ENCODE measurements at regions not wholly inside any gene's neighbourhood (a gene's known extent, or its start where the extent isn't known, plus 50 kb on each side); places are given as distances from the start of the nearest gene placed in this dataset.

GRCh38 chr6:44538807-44539201 is 151.3 kb downstream of the CDC5L start:
- Histone ChIP-seq H3K27ac (ENCODE audit: low read depth in 2 of 2, low read length in 2 of 2) (no peak overlapping the region), H3K9ac (ENCODE audit: low read length in 3 of 3) (no peak overlapping the region), H3K36me3 (ENCODE audit: control insufficient read depth in 2 of 3, insufficient read depth in 3 of 3, low read length in 3 of 3) (no peaks in the 10 kb centered on the region), H3K4me3 (ENCODE audit: low read length in 3 of 3) (no peak overlapping the region), H3K27me3 (ENCODE audit: control insufficient read depth, insufficient read depth, low read length) (no peaks in the 10 kb centered on the region), H3K4me1 (ENCODE audit: control insufficient read depth in 2 of 3, insufficient read depth in 2 of 3, low read depth in 1 of 3, low read length in 3 of 3) (no peaks in the 10 kb centered on the region), H3K9me3 (ENCODE audit: control insufficient read depth in 2 of 3, insufficient read depth in 1 of 3, low read length in 3 of 3) (peaks cover 0 to 5% (median 0%) of the 10 kb centered on the region in 3 donors)
- DNase-seq, result peak in 1 of 5 donors; percentile 52
- intact Hi-C loops (cut with DNase I), result no loop called here
- TF ChIP-seq, protein P1, sequence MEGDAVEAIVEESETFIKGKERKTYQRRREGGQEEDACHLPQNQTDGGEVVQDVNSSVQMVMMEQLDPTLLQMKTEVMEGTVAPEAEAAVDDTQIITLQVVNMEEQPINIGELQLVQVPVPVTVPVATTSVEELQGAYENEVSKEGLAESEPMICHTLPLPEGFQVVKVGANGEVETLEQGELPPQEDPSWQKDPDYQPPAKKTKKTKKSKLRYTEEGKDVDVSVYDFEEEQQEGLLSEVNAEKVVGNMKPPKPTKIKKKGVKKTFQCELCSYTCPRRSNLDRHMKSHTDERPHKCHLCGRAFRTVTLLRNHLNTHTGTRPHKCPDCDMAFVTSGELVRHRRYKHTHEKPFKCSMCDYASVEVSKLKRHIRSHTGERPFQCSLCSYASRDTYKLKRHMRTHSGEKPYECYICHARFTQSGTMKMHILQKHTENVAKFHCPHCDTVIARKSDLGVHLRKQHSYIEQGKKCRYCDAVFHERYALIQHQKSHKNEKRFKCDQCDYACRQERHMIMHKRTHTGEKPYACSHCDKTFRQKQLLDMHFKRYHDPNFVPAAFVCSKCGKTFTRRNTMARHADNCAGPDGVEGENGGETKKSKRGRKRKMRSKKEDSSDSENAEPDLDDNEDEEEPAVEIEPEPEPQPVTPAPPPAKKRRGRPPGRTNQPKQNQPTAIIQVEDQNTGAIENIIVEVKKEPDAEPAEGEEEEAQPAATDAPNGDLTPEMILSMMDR (IDR thresholded peaks at IDR 0.05; ENCODE audit: borderline replicate concordance, extremely low read depth, insufficient read depth), result no peak
- FAIRE-seq, result no peak

GRCh38 chr6:44539701-44540355 is 152.3 kb downstream of the CDC5L start:
- Histone ChIP-seq H3K27me3 (ENCODE audit: control insufficient read depth, insufficient read depth, low read length) (no peaks in the 10 kb centered on the region), H3K9me3 (ENCODE audit: control insufficient read depth in 2 of 3, insufficient read depth in 1 of 3, low read length in 3 of 3) (peaks cover 0 to 5% (median 0%) of the 10 kb centered on the region in 3 donors), H3K9ac (ENCODE audit: low read length in 3 of 3) (no peak overlapping the region), H3K4me3 (ENCODE audit: low read length in 3 of 3) (no peak overlapping the region), H3K4me1 (ENCODE audit: control insufficient read depth in 2 of 3, insufficient read depth in 2 of 3, low read depth in 1 of 3, low read length in 3 of 3) (no peaks in the 10 kb centered on the region), H3K27ac (ENCODE audit: low read depth in 2 of 2, low read length in 2 of 2) (no peak overlapping the region), H3K36me3 (ENCODE audit: control insufficient read depth in 2 of 3, insufficient read depth in 3 of 3, low read length in 3 of 3) (no peaks in the 10 kb centered on the region)
- TF ChIP-seq, protein P1 (IDR thresholded peaks at IDR 0.05; ENCODE audit: borderline replicate concordance, extremely low read depth, insufficient read depth), result no peak
- FAIRE-seq (no peak), DNase-seq (peak in 2 of 5 donors; percentile 2 to 26)
- intact Hi-C loops (cut with DNase I), result no loop called here

DNA sequence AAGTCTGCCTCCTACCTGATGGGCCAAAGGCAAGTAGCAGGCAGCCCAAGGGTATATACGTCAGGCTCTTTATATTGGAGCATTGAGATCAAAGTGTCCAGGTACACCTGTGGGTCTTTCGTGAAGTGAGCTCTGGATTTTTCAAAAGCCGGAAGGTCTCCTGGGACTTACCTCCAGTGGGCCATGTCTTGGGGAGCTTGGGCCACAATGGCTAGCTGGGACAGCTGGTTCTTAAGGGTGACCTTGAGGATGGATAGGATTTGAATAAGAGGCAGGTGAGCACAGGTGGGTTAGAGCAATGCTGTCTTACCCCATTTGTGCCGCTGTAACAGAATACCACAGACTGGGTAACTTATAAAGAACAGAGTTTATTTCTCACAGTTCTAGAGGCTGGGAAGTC is 153.4 kb downstream of the CDC5L start:
- intact Hi-C loops (cut with DNase I), result no loop called here
- peaks cover 0 to 5% (median 0%) of the 10 kb centered on the region in 3 donors for H3K9me3 ChIP-seq (ENCODE audit: control insufficient read depth in 2 of 3, insufficient read depth in 1 of 3, low read length in 3 of 3)

More for the DNA sequence above, 153.4 kb downstream of the CDC5L start:
- no peaks in the 10 kb centered on the region for H3K36me3 ChIP-seq (ENCODE audit: control insufficient read depth in 2 of 3, insufficient read depth in 3 of 3, low read length in 3 of 3)
- H3K4me3 ChIP-seq (ENCODE audit: low read length in 3 of 3), result no peak overlapping the region
- FAIRE-seq, result no peak
- H3K27me3 ChIP-seq (ENCODE audit: control insufficient read depth, insufficient read depth, low read length), result no peaks in the 10 kb centered on the region
- no peak overlapping the region for H3K27ac ChIP-seq (ENCODE audit: low read depth in 2 of 2, low read length in 2 of 2)
- DNase-seq, result peak in 1 of 5 donors; percentile 8
- TF ChIP-seq, protein P1 (IDR thresholded peaks at IDR 0.05; ENCODE audit: borderline replicate concordance, extremely low read depth, insufficient read depth), result no peak
- H3K9ac ChIP-seq (ENCODE audit: low read length in 3 of 3), result no peak overlapping the region
- H3K4me1 ChIP-seq (ENCODE audit: control insufficient read depth in 2 of 3, insufficient read depth in 2 of 3, low read depth in 1 of 3, low read length in 3 of 3), result no peaks in the 10 kb centered on the region

Measured in kidney (tissue), 13 donors.